Mammary epithelial cell (primary cell): ENCODE measurements at regions not wholly inside any gene's neighbourhood (a gene's known extent, or its start where the extent isn't known, plus 50 kb on each side); places are given as distances from the start of the nearest gene placed in this dataset.

Source experiments
- EZH2 ChIP-seq: IDR thresholded peaks from 2 replicates; pipeline ENCODE4 v1.6.1; 2012; ENCODE audit warnings: low read length, inconsistent platforms, borderline replicate concordance
- TF ChIP-seq, protein P1 (sequence below), 2 donors: IDR thresholded peaks in 1 of 2; conservative IDR thresholded peaks in 1 of 2; 2 replicates each; pipeline ENCODE4 v1.5.1; 2011 to 2012; ENCODE audit warnings: inconsistent platforms in 2 of 2, low read length in 2 of 2, mild to moderate bottlenecking in 2 of 2, control low read depth in 1 of 2, low read depth in 1 of 2; ENCODE audit not compliant: insufficient read depth in 1 of 2; ENCODE audit errors: extremely low read depth in 1 of 2

DNA sequence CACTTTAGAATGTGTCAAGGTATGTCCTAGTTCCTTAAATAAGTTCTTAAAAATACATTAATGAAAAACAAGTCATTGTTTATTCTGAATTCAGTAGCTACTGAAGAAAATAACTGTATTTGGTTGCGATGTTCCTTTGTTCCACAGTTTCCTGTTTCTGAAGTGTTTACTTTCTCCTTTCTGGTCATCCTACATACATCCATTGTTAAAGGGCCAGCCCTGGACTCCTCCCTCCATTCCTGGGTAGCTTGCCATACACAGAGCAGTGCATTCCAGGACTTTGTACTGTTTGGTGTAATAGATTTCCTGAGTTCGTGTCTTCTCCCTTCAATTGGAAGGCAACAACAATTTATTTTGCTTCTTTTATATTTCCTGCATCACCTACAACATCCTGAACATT, 845.4 kb upstream of the CXADR start:
- TF ChIP-seq, protein P1, sequence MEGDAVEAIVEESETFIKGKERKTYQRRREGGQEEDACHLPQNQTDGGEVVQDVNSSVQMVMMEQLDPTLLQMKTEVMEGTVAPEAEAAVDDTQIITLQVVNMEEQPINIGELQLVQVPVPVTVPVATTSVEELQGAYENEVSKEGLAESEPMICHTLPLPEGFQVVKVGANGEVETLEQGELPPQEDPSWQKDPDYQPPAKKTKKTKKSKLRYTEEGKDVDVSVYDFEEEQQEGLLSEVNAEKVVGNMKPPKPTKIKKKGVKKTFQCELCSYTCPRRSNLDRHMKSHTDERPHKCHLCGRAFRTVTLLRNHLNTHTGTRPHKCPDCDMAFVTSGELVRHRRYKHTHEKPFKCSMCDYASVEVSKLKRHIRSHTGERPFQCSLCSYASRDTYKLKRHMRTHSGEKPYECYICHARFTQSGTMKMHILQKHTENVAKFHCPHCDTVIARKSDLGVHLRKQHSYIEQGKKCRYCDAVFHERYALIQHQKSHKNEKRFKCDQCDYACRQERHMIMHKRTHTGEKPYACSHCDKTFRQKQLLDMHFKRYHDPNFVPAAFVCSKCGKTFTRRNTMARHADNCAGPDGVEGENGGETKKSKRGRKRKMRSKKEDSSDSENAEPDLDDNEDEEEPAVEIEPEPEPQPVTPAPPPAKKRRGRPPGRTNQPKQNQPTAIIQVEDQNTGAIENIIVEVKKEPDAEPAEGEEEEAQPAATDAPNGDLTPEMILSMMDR (conservative IDR thresholded peaks at IDR 0.05 in 1 of 2, IDR thresholded peaks at IDR 0.05 in 1 of 2; ENCODE audit: extremely low read depth in 1 of 2, insufficient read depth in 1 of 2, low read depth in 1 of 2, low read length in 2 of 2) = no peak
- TF ChIP-seq EZH2 = no peak
